ENCODE measurements at regions not wholly inside any gene's neighbourhood (a gene's known extent, or its start where the extent isn't known, plus 50 kb on each side); places are given as distances from the start of the nearest gene placed in this dataset.

GRCh38 chr4:33512397-33512796 lies 2731.9 kb downstream of the ARAP2 start:
- TF ChIP-seq POLR2AphosphoS5 (IDR thresholded peaks at IDR 0.05; ENCODE audit: low read depth, low read length) (no peak), TCF7L2 (IDR thresholded peaks at IDR 0.05; ENCODE audit: low read depth, low read length) (no peak)
- TF ChIP-seq, protein P1, sequence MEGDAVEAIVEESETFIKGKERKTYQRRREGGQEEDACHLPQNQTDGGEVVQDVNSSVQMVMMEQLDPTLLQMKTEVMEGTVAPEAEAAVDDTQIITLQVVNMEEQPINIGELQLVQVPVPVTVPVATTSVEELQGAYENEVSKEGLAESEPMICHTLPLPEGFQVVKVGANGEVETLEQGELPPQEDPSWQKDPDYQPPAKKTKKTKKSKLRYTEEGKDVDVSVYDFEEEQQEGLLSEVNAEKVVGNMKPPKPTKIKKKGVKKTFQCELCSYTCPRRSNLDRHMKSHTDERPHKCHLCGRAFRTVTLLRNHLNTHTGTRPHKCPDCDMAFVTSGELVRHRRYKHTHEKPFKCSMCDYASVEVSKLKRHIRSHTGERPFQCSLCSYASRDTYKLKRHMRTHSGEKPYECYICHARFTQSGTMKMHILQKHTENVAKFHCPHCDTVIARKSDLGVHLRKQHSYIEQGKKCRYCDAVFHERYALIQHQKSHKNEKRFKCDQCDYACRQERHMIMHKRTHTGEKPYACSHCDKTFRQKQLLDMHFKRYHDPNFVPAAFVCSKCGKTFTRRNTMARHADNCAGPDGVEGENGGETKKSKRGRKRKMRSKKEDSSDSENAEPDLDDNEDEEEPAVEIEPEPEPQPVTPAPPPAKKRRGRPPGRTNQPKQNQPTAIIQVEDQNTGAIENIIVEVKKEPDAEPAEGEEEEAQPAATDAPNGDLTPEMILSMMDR (IDR thresholded peaks at IDR 0.05): no peak

All from Panc1 (cell line).